Stimulated activated CD4-positive, alpha-beta T cell treated with anti-CD3 and anti-CD28 coated beads, Interleukin-4, amount 100 ng/mL, for 1 hour (primary cell): ENCODE measurements at regions not wholly inside any gene's neighbourhood (a gene's known extent, or its start where the extent isn't known, plus 50 kb on each side); places are given as distances from the start of the nearest gene placed in this dataset.
"Not testable (repeated sequence)": the region's sequence is repeated elsewhere in the genome, so short reads cannot be mapped to it uniquely, and the experiment has no call there.

ENCODE experiments used
- DNase-seq: peaks from one replicate; pipeline ENCODE4 v3.0.0-alpha.2; 2020

- no peak for DNase-seq
Observed at GRCh38 chr3:110413807-110414748, 657.5 kb upstream of the NECTIN3 start.

DNA sequence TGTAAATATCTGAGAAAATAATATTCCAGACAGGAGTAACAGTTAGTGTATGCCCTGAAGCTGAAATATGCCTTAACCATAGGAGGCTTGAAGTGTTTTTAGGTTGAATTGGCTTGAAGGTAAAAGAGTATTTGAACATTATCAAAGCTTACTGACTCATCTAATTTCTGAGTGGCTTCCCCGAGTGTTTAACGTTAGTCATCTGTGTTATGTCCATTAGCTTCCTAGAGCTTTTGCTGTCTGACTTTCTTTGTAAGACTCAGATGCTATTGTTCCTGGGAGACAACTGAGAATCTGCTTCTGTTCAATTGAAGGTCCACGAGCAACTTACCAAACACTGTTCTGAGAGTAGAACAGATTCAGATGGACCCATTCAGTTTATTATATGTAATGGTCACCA, 656.8 kb upstream of the NECTIN3 start:
- DNase-seq = no peak

- DNase-seq = no peak
Observed at GRCh38 chr3:110419096-110419495, 652.5 kb upstream of the NECTIN3 start.

DNA sequence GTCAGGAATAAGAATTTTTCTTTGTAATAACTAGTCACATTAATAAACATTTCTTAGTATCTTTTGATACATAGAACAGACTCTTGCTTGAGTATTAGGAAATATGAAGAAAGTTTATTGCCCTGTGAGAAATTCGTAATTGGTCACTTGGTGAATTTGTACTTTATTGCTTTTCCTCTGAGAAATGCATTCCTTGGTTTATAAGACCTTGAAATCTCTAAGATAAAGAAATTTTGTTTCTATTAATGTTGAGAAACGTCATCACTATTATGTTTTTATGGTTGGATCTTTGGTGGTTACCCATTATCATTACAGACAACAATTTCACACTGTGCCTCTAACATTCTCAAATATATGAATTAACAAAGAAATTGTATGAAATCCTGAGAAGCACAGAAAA, 652.0 kb upstream of the NECTIN3 start:
- no peak for DNase-seq

DNA sequence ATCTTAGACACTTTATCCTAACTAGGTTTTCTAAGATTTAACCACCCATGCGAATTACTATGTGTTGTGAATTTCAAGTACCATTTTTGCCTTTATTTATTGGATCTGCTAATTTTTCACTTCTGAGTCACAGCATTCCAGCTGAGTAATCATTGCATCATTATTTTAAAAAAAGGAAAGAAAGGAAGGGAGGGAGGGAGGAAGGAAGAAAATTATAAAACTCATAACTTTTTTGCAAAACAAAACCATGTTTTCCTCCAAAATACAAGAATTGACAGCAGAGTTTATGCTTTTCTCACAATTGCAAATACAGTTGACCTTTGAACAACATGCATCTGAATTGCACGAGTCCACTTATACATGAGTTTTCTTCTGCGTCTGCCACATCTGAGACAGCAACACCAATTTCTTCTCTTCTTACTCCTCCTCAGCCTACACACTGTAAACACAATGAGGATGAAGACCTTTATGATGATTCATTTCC, 651.4 kb upstream of the NECTIN3 start:
- DNase-seq = no peak

GRCh38 chr3:110423276-110423675, 648.3 kb upstream of the NECTIN3 start:
- no peak for DNase-seq

- no peak for DNase-seq
Observed at GRCh38 chr3:110430146-110430545, 641.5 kb upstream of the NECTIN3 start.

- no peak for DNase-seq
Observed at GRCh38 chr3:110436209-110436608, 635.4 kb upstream of the NECTIN3 start.

- DNase-seq = not testable (repeated sequence)
Observed at GRCh38 chr3:110440066-110440653, 631.5 kb upstream of the NECTIN3 start.

DNA sequence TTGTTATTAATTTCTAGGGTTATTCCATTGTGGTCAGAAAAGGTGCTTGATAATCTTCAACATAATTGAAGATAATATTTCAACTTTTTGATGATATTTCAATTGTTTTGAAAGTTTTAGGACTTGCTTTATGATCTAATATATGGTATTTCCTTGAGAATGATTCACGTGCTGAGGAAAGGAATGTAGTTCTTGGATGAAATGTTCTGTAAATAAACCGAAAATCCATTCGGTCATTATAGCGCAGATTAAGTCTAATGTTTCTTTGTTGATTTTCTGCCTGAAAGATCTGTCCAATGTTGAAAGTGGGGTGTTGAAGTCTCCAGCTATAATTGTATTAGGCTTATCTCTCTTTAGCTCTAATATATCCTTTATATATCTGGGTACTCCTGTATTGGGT, 617.5 kb upstream of the NECTIN3 start:
- DNase-seq = no peak

DNA sequence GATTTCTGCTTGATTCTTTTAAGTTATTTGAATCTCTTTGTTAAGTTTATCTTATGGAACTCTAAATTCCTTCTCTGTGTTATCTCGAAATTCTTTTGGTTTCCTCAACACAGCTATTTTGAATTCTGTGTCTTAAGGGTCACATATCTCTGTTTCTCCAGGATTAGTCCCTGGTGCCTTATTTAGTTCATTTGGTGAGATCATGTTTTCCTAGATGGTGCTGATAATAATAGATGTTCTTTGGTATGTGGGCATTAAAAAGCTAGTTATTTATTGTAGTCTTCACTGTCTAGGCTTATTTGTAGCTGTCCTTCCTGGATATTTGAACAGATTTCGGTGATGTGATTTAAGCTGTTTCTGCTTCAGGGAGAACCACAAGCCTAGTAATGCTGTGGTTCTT, 615.6 kb upstream of the NECTIN3 start:
- no peak for DNase-seq

GRCh38 chr3:110456438-110457138, 615.0 kb upstream of the NECTIN3 start:
- DNase-seq = no peak

GRCh38 chr3:110457508-110457907, 614.1 kb upstream of the NECTIN3 start:
- no peak for DNase-seq

DNA sequence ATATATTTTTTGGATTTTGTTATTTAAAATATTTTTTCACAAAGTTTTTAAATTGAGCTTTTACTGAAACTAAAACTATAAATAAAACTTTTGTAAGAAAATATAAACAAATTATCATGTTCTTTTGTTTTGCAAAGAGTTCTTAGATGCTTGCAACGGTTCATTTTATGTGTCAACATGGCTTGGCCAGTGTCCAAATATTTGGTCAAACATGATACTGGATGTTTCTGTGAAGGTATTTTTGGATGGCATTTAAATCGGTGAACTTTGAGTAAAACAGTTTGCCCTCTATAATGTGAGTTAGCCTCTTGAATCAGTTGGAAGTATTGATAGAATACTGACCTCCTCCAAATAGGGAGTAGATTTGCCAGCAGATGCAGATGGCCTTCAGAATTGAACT, 612.6 kb upstream of the NECTIN3 start:
- DNase-seq = no peak

GRCh38 chr3:110470310-110470709, 601.3 kb upstream of the NECTIN3 start:
- DNase-seq = no peak

GRCh38 chr3:110473405-110473804, 598.2 kb upstream of the NECTIN3 start:
- no peak for DNase-seq

- DNase-seq = no peak
Observed at GRCh38 chr3:110474397-110474796, 597.2 kb upstream of the NECTIN3 start.

DNA sequence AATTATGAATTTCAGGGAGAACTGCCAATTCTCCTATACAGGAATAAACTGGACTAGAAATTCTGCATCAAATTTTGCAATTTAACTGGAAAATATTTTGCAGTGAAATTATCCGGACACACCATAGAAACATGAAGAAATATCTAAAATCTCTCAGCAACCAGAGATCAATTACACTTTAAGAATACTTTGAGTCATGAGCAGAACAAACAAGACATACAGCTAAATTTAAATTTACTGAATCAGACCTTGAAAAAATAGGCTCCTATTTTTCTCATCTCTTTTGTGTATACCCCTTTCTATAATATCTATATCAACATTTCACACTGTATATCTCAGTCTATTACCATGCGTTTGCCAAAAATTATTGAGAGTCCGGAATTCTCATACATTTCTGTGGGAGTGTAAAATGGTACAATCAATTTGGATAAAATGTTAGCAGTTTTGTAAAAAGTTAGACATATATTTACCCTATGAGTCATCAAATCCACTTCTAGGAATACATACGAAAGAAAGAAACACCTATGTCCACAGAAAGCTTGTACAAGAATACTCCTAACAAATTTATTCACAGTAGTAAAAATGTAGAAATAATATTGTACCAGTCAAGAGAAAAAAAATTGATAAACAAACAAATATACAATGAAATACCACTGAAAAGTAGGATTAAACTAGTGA, 593.1 kb upstream of the NECTIN3 start:
- no peak for DNase-seq

- no peak for DNase-seq
Observed at GRCh38 chr3:110479731-110480130, 591.9 kb upstream of the NECTIN3 start.

- no peak for DNase-seq
Observed at GRCh38 chr3:110485389-110485788, 586.2 kb upstream of the NECTIN3 start.

GRCh38 chr3:110487840-110488239, 583.8 kb upstream of the NECTIN3 start:
- DNase-seq = no peak

- no peak for DNase-seq
Observed at GRCh38 chr3:110491413-110491812, 580.2 kb upstream of the NECTIN3 start.

GRCh38 chr3:110492876-110493275, 578.7 kb upstream of the NECTIN3 start:
- no peak for DNase-seq
